ENCODE measurements at regions not wholly inside any gene's neighbourhood (a gene's known extent, or its start where the extent isn't known, plus 50 kb on each side); places are given as distances from the start of the nearest gene placed in this dataset.

GRCh38 chr5:148937239-148937638, 110.8 kb downstream of the ADRB2 start:
- H3K9me3 Mint-ChIP-seq (ENCODE audit: insufficient read depth): no peaks in the 10 kb centered on the region
- H3K27me3 Mint-ChIP-seq: peaks cover 11% of the 10 kb centered on the region
- CTCF ChIA-PET: interaction anchor here (1.0 to 1.1 kb wide), 2 partner anchors 203 to 205 kb away, joined by 3 to 4 read pairs; no protein-coding TSS in a partner anchor
- H2AFZ ChIP-seq (ENCODE audit: insufficient read depth, low read depth, low read length, poor library complexity, severe bottlenecking): no peak overlapping the region
- ATAC-seq (ENCODE audit: low read depth) (no peak), DNase-seq (no peak)
- H4K20me1 ChIP-seq (ENCODE audit: control insufficient read depth, insufficient read depth, low read length, poor library complexity, severe bottlenecking): no peaks in the 10 kb centered on the region
- no peaks in the 10 kb centered on the region for H3K36me3 ChIP-seq (replicated peaks in 1 of 2; ENCODE audit: control extremely low read depth in 1 of 2, control insufficient read depth in 1 of 2, extremely low read depth in 1 of 2, insufficient read depth in 2 of 2, low read length in 1 of 2)
- H3K27me3 ChIP-seq (replicated peaks in 1 of 4; ENCODE audit: control extremely low read depth in 1 of 4, control insufficient read depth in 3 of 4, insufficient read depth in 4 of 4, low read length in 3 of 4): peaks cover 0 to 4% (median 0%) of the 10 kb centered on the region in 4 experiments
- no peak overlapping the region for H3K4me2 ChIP-seq (replicated peaks; ENCODE audit: low read depth, low read length, poor library complexity, severe bottlenecking)
- H3K9me3 ChIP-seq (ENCODE audit: control extremely low read depth in 1 of 3, control insufficient read depth in 2 of 3, insufficient read depth in 1 of 3, low read length in 2 of 3): no peaks in the 10 kb centered on the region
- H3K4me1 ChIP-seq (ENCODE audit: control insufficient read depth in 2 of 2, insufficient read depth in 2 of 2, low read length in 2 of 2): no peaks in the 10 kb centered on the region
- intact Hi-C loops (cut with micrococcal nuclease): no loop called here
- no peak overlapping the region for H3K4me3 ChIP-seq (ENCODE audit: control extremely low read depth in 1 of 5, extremely low read depth in 1 of 5, insufficient read depth in 1 of 5, low read depth in 2 of 5, low read length in 4 of 5)
- WGBS (ENCODE audit: insufficient coverage): no CpG with 5 or more reads among the region's 1 CpG
- POLR2A ChIA-PET: no interaction called here
- no peak overlapping the region for H3K27ac ChIP-seq (ENCODE audit: low read length in 2 of 2)
- H3K4me1 Mint-ChIP-seq: peaks cover 2% of the 10 kb centered on the region
- H3K79me2 ChIP-seq (ENCODE audit: control insufficient read depth, insufficient read depth, low read length): no peaks in the 10 kb centered on the region
- no peak overlapping the region for H3K9ac ChIP-seq (ENCODE audit: low read length)
- TF ChIP-seq EZH2 (IDR thresholded peaks at IDR 0.05; ENCODE audit: borderline replicate concordance, insufficient read depth, low read depth, low read length, poor library complexity, severe bottlenecking): no peak
- TF ChIP-seq, protein P1, sequence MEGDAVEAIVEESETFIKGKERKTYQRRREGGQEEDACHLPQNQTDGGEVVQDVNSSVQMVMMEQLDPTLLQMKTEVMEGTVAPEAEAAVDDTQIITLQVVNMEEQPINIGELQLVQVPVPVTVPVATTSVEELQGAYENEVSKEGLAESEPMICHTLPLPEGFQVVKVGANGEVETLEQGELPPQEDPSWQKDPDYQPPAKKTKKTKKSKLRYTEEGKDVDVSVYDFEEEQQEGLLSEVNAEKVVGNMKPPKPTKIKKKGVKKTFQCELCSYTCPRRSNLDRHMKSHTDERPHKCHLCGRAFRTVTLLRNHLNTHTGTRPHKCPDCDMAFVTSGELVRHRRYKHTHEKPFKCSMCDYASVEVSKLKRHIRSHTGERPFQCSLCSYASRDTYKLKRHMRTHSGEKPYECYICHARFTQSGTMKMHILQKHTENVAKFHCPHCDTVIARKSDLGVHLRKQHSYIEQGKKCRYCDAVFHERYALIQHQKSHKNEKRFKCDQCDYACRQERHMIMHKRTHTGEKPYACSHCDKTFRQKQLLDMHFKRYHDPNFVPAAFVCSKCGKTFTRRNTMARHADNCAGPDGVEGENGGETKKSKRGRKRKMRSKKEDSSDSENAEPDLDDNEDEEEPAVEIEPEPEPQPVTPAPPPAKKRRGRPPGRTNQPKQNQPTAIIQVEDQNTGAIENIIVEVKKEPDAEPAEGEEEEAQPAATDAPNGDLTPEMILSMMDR (IDR thresholded peaks at IDR 0.05): no peak
- no peak overlapping the region for H3K27ac Mint-ChIP-seq
- no peak overlapping the region for H3K4me3 Mint-ChIP-seq

DNA sequence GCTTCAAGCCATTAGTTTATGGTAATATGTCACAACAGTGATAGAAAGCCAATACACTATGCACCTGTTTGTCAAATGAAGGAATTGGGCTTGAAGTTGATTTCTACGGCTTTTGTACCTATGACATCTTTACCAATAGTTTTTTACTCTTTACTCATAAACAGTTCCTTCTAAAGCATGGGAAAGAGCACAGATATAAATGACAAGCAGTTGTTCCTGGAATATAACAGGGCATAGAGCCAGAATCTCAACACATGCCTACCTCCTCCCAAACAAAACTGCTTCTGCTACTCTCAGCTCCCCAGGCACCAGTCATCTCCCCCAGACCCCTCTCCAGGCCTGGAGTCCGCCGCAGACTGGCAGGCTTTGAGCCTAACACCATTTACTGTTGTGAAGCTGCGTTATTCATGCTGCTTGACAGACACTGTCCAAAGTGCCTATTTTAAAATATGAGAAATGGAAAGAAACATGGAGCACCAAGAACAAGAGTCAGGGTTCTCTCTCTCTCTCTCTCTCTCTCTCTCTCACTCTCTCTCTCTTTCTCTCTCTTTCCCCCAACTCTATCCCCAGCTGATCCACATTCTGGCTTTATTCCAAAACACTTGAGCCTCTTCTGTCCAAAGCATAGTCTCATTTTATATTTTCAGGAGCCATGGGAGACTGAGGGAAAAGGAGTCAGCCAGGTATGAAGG, 111.6 kb downstream of the ADRB2 start:
- H3K36me3 ChIP-seq (replicated peaks in 1 of 2; ENCODE audit: control extremely low read depth in 1 of 2, control insufficient read depth in 1 of 2, extremely low read depth in 1 of 2, insufficient read depth in 2 of 2, low read length in 1 of 2): no peaks in the 10 kb centered on the region
- intact Hi-C loops (cut with micrococcal nuclease): no loop called here
- H3K79me2 ChIP-seq (ENCODE audit: control insufficient read depth, insufficient read depth, low read length): no peaks in the 10 kb centered on the region
- DNase-seq (no peak), ATAC-seq (ENCODE audit: low read depth) (no peak)
- no peak overlapping the region for H3K27ac ChIP-seq (ENCODE audit: low read length in 2 of 2)
- peaks cover 11% of the 10 kb centered on the region for H3K27me3 Mint-ChIP-seq
- H4K20me1 ChIP-seq (ENCODE audit: control insufficient read depth, insufficient read depth, low read length, poor library complexity, severe bottlenecking): no peaks in the 10 kb centered on the region
- peaks cover 0 to 4% (median 0%) of the 10 kb centered on the region in 4 experiments for H3K27me3 ChIP-seq (replicated peaks in 1 of 4; ENCODE audit: control extremely low read depth in 1 of 4, control insufficient read depth in 3 of 4, insufficient read depth in 4 of 4, low read length in 3 of 4)
- H2AFZ ChIP-seq (ENCODE audit: insufficient read depth, low read depth, low read length, poor library complexity, severe bottlenecking): no peak overlapping the region
- no peaks in the 10 kb centered on the region for H3K9me3 ChIP-seq (ENCODE audit: control extremely low read depth in 1 of 3, control insufficient read depth in 2 of 3, insufficient read depth in 1 of 3, low read length in 2 of 3)
- H3K27ac Mint-ChIP-seq: no peak overlapping the region
- WGBS (ENCODE audit: insufficient coverage): no CpG with 5 or more reads among the region's 4 CpGs
- H3K4me1 Mint-ChIP-seq: no peaks in the 10 kb centered on the region
- ChIA-PET POLR2A (no interaction called here), CTCF (no interaction called here)
- no peak overlapping the region for H3K4me3 ChIP-seq (ENCODE audit: control extremely low read depth in 1 of 5, extremely low read depth in 1 of 5, insufficient read depth in 1 of 5, low read depth in 2 of 5, low read length in 4 of 5)
- H3K9ac ChIP-seq (ENCODE audit: low read length): no peak overlapping the region
- no peak overlapping the region for H3K4me2 ChIP-seq (replicated peaks; ENCODE audit: low read depth, low read length, poor library complexity, severe bottlenecking)
- H3K4me3 Mint-ChIP-seq: no peak overlapping the region
- no peaks in the 10 kb centered on the region for H3K4me1 ChIP-seq (ENCODE audit: control insufficient read depth in 2 of 2, insufficient read depth in 2 of 2, low read length in 2 of 2)
- TF ChIP-seq, protein P1 (IDR thresholded peaks at IDR 0.05): no peak
- H3K9me3 Mint-ChIP-seq (ENCODE audit: insufficient read depth): no peaks in the 10 kb centered on the region

Measured in B cell (primary cell).